C4-2B (cell line): ENCODE measurements at regions not wholly inside any gene's neighbourhood (a gene's known extent, or its start where the extent isn't known, plus 50 kb on each side); places are given as distances from the start of the nearest gene placed in this dataset.

ENCODE experiments used
- H3K27ac ChIP-seq: fragments of 450-650 bp; 2 replicates; pipeline ENCODE4 v1.5.1; 2017
- ZFX ChIP-seq: fragments of 450-650 bp; IDR thresholded peaks from 2 replicates; pipeline ENCODE4 v1.6.1; 2017
- TF ChIP-seq, protein P1 (sequence below): fragments of 450-650 bp; conservative IDR thresholded peaks from 2 replicates; pipeline ENCODE4 v1.5.1; 2017; ENCODE audit warnings: mild to moderate bottlenecking

DNA sequence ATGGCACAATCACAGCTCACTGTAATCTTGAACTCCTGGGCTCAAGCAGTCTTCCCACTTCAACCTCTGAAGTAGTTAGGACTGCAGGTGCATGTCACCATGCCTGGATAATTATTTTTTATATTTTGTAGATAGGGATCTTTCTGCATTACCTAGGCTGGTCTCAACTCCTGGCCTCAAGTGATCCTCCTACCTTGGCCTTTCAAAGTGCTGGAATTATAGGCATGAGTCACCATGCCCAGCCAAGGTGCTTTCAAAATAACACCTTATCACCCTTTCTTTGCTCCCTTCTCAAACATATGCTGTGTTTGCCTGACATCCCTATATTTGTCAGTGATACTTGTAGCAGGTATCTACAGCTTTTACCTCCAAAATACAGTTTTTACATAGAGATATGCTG is 242.0 kb upstream of the ARRDC4 start:
- H3K27ac ChIP-seq: no peak overlapping the region
- TF ChIP-seq ZFX: no peak
- TF ChIP-seq, protein P1, sequence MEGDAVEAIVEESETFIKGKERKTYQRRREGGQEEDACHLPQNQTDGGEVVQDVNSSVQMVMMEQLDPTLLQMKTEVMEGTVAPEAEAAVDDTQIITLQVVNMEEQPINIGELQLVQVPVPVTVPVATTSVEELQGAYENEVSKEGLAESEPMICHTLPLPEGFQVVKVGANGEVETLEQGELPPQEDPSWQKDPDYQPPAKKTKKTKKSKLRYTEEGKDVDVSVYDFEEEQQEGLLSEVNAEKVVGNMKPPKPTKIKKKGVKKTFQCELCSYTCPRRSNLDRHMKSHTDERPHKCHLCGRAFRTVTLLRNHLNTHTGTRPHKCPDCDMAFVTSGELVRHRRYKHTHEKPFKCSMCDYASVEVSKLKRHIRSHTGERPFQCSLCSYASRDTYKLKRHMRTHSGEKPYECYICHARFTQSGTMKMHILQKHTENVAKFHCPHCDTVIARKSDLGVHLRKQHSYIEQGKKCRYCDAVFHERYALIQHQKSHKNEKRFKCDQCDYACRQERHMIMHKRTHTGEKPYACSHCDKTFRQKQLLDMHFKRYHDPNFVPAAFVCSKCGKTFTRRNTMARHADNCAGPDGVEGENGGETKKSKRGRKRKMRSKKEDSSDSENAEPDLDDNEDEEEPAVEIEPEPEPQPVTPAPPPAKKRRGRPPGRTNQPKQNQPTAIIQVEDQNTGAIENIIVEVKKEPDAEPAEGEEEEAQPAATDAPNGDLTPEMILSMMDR: no peak

DNA sequence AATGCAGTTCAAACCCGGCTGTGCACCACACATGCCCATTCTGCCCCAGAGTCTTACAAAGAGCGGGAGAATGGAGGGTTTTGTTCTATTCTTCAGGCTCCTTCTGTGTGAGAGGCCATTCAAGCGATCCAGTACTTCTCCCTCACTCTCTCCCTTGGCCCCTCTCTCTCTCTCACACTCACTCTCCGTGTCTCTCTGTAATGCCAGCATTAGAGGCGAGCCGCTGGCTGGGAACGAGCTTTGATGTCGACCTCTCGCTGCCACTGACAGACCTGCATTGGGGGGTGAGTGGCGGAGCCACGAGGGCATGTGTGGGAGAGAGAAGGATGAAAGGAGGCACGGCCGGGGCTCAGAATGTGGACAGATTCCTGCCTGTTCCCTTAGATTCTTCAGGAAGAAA is 231.7 kb upstream of the ARRDC4 start:
- no peak overlapping the region for H3K27ac ChIP-seq
- TF ChIP-seq ZFX: no peak
- TF ChIP-seq, protein P1: no peak

DNA sequence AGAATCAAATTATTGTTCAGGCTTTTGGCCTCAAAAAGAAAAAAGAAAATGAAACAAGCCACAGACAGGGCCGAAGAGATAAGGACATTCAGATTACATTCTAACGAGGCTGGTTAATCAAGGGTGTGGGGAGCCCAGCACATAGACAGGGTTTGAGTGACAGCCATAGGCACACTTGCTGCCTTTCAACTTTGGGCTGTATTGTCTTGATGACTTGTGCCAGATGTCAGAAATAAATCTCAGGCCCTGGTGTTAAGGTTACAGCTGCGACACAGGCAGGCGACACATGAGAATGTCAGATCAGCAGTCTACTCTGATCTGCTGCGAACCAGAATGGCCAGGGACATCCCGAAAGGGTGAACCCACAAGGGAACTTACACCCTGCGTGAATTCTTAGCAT is 231.2 kb upstream of the ARRDC4 start:
- TF ChIP-seq ZFX: no peak
- TF ChIP-seq, protein P1: no peak
- no peak overlapping the region for H3K27ac ChIP-seq

DNA sequence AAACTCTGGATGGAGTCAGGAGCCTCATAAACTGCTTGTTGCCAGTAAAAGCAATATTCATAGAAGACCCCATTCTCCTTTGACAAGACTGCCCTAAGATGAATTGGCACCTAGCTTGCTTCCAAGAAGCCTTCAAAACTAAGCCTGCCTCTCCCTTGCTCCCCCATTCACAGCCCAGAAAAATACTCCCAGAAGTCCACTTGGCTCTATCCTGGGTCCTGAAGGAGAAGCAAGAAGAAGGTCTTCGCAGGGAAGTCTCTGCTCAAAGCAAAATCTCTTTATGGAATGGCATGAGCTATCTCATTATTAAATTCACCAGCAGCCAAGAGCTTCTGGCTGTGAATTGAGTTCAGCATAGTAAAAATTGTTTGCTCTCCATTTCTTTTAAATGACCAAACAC is 230.2 kb upstream of the ARRDC4 start:
- TF ChIP-seq ZFX: no peak
- TF ChIP-seq, protein P1: no peak

DNA sequence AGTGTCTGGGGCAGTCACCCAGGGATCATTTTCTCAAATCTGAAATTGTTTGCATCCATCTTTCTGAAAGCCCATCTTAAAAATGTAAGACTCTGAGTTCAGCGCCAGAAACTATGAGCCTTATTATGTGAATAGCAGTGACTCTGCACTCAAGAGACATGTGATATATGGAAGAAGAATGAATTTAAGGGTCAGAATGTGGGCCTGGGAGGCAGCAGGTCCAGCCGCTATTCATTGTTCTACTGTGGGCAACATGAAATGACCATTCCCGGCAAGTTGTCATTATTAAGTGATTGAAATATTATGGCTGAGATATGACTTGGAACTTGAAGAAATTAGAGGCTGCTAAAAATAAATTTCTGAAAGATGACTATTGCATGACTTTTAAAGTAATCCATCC is 228.6 kb upstream of the ARRDC4 start:
- TF ChIP-seq ZFX: no peak
- TF ChIP-seq, protein P1: no peak
- H3K27ac ChIP-seq: no peak overlapping the region

More for the DNA sequence above, 230.2 kb upstream of the ARRDC4 start:
- H3K27ac ChIP-seq: no peak overlapping the region

DNA sequence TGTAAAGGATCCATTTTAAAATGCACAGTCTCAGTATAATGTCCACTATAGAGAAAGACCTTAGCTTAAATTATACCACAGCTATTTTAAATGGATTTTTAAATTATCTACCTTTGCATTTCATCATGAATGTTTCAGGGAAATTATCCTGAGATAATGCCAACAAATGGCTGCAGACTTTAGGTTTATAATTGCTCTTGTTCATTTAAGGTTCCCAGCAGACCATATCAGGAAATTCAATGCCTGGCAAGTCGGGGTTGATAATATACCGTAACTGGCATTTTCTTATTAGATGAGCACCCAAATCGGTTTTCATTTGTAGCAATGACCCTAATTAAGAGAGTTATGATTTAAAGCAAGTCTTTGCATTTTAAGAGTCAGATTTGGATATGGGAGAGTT is 227.1 kb upstream of the ARRDC4 start:
- TF ChIP-seq, protein P1: no peak
- TF ChIP-seq ZFX: no peak
- H3K27ac ChIP-seq: no peak overlapping the region

DNA sequence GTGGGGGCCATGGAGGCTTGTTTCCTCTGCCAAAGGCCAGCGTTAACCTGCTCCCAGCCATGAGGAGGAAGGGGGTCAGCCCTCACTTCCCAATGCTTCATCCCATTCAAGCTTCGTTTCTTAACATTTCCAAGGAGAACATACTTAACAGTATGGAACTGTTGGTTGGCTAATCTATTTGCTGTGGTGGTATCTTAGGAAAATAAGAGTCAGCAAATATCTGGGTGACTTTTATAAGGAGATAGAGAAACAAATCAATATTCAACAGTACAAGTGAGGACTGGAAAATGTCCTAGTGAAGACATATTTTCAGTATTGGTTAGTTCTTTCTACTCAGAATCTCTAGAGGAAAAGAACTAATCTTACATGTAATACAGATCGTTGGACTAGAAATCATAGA is 223.8 kb upstream of the ARRDC4 start:
- no peak overlapping the region for H3K27ac ChIP-seq
- TF ChIP-seq, protein P1: no peak
- TF ChIP-seq ZFX: no peak
